PC-3 (cell line): ENCODE measurements at regions not wholly inside any gene's neighbourhood (a gene's known extent, or its start where the extent isn't known, plus 50 kb on each side); places are given as distances from the start of the nearest gene placed in this dataset.

Experiments
- ATAC-seq: fragments of 200-7000 bp; cut with Tn5 transposase; 2 replicates; pipeline ENCODE4 v1.9.1; 2020; ENCODE audit warnings: mild to moderate bottlenecking, moderate library complexity
- BruUV-seq: library from RNA; stranded (reverse); fragments of 400-500 nt; replicated peaks from 2 replicates; lab custom pipeline; 2021; lab: Mats Ljungman, UMichigan
- CTCF ChIA-PET: fragments of 300-600 bp; sonication (Branson Sonifier 250); formaldehyde crosslinking; loops from one replicate; lab custom pipeline; 2022; ENCODE audit warnings: antibody characterized with exemption; lab: Charles Lee
- POLR2A ChIA-PET: fragments of 300-600 bp; sonication (Branson Sonifier 250); formaldehyde crosslinking; loops from one replicate; lab custom pipeline; 2022; ENCODE audit warnings: antibody characterized with exemption; ENCODE audit not compliant: unreplicated experiment; lab: Charles Lee
- DNase-seq: peaks from one replicate; pipeline ENCODE4 v3.0.0-alpha.2; 2015
- H2AFZ ChIP-seq: fragments of 300-600 bp; sonication (generic); 2 replicates; pipeline ENCODE4 v1.6.0; 2016; ENCODE audit warnings: antibody characterized with exemption, low read length
- H3F3A ChIP-seq: fragments of 300-600 bp; sonication (generic); one replicate; pipeline ENCODE4 v1.6.0; 2017; ENCODE audit warnings: antibody characterized with exemption, low read length, control low read depth, mild to moderate bottlenecking; ENCODE audit not compliant: unreplicated experiment
- H3K27ac ChIP-seq: fragments of 300-600 bp; sonication (generic); 2 replicates; pipeline ENCODE4 v1.5.1; 2016; ENCODE audit warnings: mild to moderate bottlenecking, low read length
- H3K27me3 ChIP-seq: fragments of 300-600 bp; sonication (generic); 2 replicates; pipeline ENCODE4 v1.6.1; 2016; ENCODE audit warnings: low read length, mixed read lengths
- H3K36me3 ChIP-seq: fragments of 300-600 bp; sonication (generic); 2 replicates; pipeline ENCODE4 v1.6.1; 2016; ENCODE audit warnings: low read depth, mixed run types, low read length, mixed read lengths
- H3K4me1 ChIP-seq: fragments of 300-600 bp; sonication (generic); 2 replicates; pipeline ENCODE4 v1.5.1; 2016; ENCODE audit warnings: low read length; ENCODE audit not compliant: insufficient read depth
- H3K4me2 ChIP-seq: fragments of 300-600 bp; sonication (generic); 2 replicates; pipeline ENCODE4 v1.6.0; 2016; ENCODE audit warnings: low read length
- H3K4me3 ChIP-seq: fragments of 300-600 bp; sonication (generic); 2 replicates; pipeline ENCODE4 v1.5.1; 2016; ENCODE audit warnings: mild to moderate bottlenecking, low read length, mixed read lengths
- H3K79me2 ChIP-seq: fragments of 300-600 bp; sonication (generic); 2 replicates; pipeline ENCODE4 v1.6.1; 2017; ENCODE audit warnings: low read length, mixed read lengths
- H3K9ac ChIP-seq: fragments of 300-600 bp; sonication (generic); 2 replicates; pipeline ENCODE4 v1.6.0; 2016; ENCODE audit warnings: mild to moderate bottlenecking, low read length
- H3K9me2 ChIP-seq: fragments of 300-600 bp; sonication (generic); replicated peaks from 2 replicates; pipeline ENCODE4 v1.6.1; 2016; ENCODE audit warnings: mixed run types, low read length, mixed read lengths
- H3K9me3 ChIP-seq: fragments of 300-600 bp; sonication (generic); 2 replicates; pipeline ENCODE4 v1.6.1; 2016; ENCODE audit warnings: low read length, mixed read lengths
- H4K20me1 ChIP-seq: fragments of 300-600 bp; sonication (generic); 2 replicates; pipeline ENCODE4 v1.6.1; 2016; ENCODE audit warnings: low read length, mixed read lengths
- EZH2 ChIP-seq: fragments of 300-600 bp; sonication (generic); IDR thresholded peaks from one replicate; pipeline ENCODE4 v1.6.1; 2017; ENCODE audit warnings: antibody characterized with exemption, mild to moderate bottlenecking, low read length; ENCODE audit not compliant: unreplicated experiment
- EZH2phosphoT487 ChIP-seq: fragments of 300-600 bp; sonication (generic); IDR thresholded peaks from 2 replicates; pipeline ENCODE4 v1.6.1; 2018; ENCODE audit warnings: mild to moderate bottlenecking, antibody characterized with exemption, low read length, borderline replicate concordance
- intact Hi-C: fragments of 100-400 bp; cut with micrococcal nuclease; formaldehyde crosslinking; loops from 2 replicates; pipeline ENCODE4 v1.9.0; 2023
- TF ChIP-seq, protein P1 (sequence below): fragments of 300-600 bp; sonication (generic); conservative IDR thresholded peaks from 2 replicates; pipeline ENCODE4 v1.5.1; 2017; ENCODE audit warnings: antibody characterized with exemption, low read depth, mild to moderate bottlenecking, low read length

DNA sequence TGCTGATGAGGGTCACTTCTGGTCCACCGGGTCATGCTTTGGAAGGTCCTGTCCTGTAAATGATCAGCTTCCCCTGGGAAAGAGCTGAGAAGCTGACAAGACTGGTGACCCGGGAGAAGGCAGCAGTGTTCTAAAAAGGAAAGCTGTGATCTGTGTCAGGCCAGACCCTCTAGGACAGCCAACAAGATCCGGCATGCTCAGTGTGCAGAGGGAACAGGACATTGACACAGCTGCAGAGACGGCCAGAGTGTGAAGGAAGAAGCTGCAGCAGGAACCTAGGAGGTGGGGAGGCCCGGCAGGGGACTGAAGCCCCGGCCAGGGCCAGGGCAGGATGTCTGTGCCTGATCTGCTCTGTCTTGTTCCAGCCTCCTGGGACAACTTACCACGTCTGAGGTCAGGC, 372.7 kb upstream of the ID2 start:
- BruUV-seq: no TSS peak
- Histone ChIP-seq H3K27me3 (no peaks in the 10 kb centered on the region), H3K4me1 (peaks cover 54% of the 10 kb centered on the region), H3F3A (peaks cover 13% of the 10 kb centered on the region), H3K4me2 (no peak overlapping the region), H3K9ac (no peak overlapping the region), H3K4me3 (no peak overlapping the region), H3K9me3 (no peaks in the 10 kb centered on the region), H4K20me1 (no peaks in the 10 kb centered on the region), H3K36me3 (no peaks in the 10 kb centered on the region), H3K79me2 (no peaks in the 10 kb centered on the region), H2AFZ (no peak overlapping the region), H3K9me2 (no peaks in the 10 kb centered on the region), H3K27ac (no peak overlapping the region)
- TF ChIP-seq, protein P1, sequence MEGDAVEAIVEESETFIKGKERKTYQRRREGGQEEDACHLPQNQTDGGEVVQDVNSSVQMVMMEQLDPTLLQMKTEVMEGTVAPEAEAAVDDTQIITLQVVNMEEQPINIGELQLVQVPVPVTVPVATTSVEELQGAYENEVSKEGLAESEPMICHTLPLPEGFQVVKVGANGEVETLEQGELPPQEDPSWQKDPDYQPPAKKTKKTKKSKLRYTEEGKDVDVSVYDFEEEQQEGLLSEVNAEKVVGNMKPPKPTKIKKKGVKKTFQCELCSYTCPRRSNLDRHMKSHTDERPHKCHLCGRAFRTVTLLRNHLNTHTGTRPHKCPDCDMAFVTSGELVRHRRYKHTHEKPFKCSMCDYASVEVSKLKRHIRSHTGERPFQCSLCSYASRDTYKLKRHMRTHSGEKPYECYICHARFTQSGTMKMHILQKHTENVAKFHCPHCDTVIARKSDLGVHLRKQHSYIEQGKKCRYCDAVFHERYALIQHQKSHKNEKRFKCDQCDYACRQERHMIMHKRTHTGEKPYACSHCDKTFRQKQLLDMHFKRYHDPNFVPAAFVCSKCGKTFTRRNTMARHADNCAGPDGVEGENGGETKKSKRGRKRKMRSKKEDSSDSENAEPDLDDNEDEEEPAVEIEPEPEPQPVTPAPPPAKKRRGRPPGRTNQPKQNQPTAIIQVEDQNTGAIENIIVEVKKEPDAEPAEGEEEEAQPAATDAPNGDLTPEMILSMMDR: no peak
- TF ChIP-seq EZH2 (no peak), EZH2phosphoT487 (no peak)
- ChIA-PET CTCF (no interaction called here), POLR2A (no interaction called here)
- ATAC-seq (no peak), DNase-seq (no peak)
- intact Hi-C loops: loop anchor here (5.0 to 10.0 kb wide), 4 partner anchors 112 to 562 kb away; no protein-coding TSS in a partner anchor

DNA sequence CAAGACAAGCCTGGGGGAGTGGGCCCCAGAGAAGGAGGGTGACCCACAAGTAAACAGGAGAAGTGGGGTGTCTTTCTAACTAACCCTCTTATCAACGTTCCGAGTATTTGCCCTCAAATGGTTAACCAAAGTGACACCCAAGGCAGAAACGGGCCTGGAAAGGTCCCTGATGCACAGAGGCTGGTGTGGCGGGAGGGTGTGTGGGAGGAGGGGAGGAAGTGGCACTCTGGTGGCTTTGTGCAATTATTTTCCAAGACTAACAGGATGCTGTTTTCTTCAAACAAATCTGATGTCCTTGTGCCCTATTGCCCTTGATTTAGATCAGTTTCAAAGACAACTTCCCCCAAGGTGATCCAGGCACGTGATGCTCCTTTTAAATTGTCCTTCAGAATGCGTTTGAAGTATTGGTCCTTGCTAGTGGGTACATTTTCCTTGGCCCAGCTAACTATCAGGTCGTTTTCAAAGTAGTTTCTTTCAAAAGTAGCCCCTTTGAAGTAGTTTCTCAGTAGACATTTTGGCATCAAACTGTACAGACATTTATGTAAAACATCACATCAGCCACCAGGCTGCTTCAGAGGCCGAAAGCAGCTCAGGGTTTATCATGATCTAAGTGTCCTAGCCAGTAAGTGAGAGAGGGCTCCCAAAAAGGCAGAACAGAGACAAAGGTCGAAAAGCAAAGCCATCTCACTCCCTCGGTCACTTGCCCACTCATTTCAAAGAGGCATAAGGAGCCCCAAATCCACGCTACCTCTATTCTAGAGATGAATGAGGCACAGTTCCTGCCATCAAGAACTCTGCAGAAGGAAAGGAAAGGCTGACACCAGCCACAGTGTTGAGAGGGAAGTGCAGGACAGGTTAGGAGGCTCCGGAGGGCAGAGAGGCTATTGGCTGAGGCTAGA, 371.1 kb upstream of the ID2 start:
- Histone ChIP-seq H3K9me2 (no peaks in the 10 kb centered on the region), H3K9ac (no peak overlapping the region), H3K79me2 (no peaks in the 10 kb centered on the region), H3F3A (peaks cover 13% of the 10 kb centered on the region), H3K36me3 (no peaks in the 10 kb centered on the region), H3K4me1 (peaks cover 46% of the 10 kb centered on the region), H3K27ac (no peak overlapping the region), H3K9me3 (no peaks in the 10 kb centered on the region), H2AFZ (no peak overlapping the region), H3K4me3 (no peak overlapping the region), H3K27me3 (no peaks in the 10 kb centered on the region), H3K4me2 (no peak overlapping the region), H4K20me1 (no peaks in the 10 kb centered on the region)
- intact Hi-C loops: loop anchor here (5.0 kb wide), 1 partner anchor 76 kb away; no protein-coding TSS in a partner anchor
- no TSS peak for BruUV-seq
- POLR2A ChIA-PET: no interaction called here
- TF ChIP-seq EZH2phosphoT487 (no peak), EZH2 (no peak)
- TF ChIP-seq, protein P1: no peak
- CTCF ChIA-PET: no interaction called here
- DNase-seq (no peak), ATAC-seq (no peak)

DNA sequence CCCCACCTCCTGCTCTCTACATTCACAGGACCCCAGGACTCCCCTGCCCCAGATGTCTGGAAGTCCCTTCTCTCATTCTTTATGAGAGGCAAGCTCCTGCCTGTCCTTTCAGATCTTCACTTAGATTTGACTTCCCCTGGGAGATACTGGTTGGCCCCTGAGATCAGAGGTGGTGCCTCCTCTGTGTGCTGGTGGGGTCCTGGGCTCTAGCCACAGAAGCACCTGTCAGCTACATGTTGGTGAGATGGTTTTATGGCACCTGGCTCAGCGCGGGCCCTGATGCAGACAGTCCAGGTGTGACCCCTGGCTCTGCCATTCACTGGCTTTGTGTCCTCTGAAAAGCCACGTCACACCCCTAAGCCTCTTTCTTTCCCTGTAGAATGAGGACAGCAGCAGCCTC, 369.6 kb upstream of the ID2 start:
- peaks cover 33% of the 10 kb centered on the region for H3K4me1 ChIP-seq
- no peak overlapping the region for H3K9ac ChIP-seq
- DNase-seq: no peak
- no peak overlapping the region for H2AFZ ChIP-seq
- ChIA-PET POLR2A (no interaction called here), CTCF (no interaction called here)
- no peak overlapping the region for H3K27ac ChIP-seq
- no peaks in the 10 kb centered on the region for H3K79me2 ChIP-seq
- H3K9me2 ChIP-seq: no peaks in the 10 kb centered on the region
- H3K27me3 ChIP-seq: no peaks in the 10 kb centered on the region
- intact Hi-C loops: loop anchor here (2.0 to 5.0 kb wide), 2 partner anchors 75 to 367 kb away; no protein-coding TSS in a partner anchor
- no peak overlapping the region for H3K4me3 ChIP-seq
- no TSS peak for BruUV-seq
- H4K20me1 ChIP-seq: no peaks in the 10 kb centered on the region
- no peak for ATAC-seq
- no peak for TF ChIP-seq EZH2phosphoT487
- no peaks in the 10 kb centered on the region for H3K9me3 ChIP-seq
- peaks cover 2% of the 10 kb centered on the region for H3F3A ChIP-seq
- H3K36me3 ChIP-seq: no peaks in the 10 kb centered on the region
- H3K4me2 ChIP-seq: no peak overlapping the region
